ENCODE measurements at regions not wholly inside any gene's neighbourhood (a gene's known extent, or its start where the extent isn't known, plus 50 kb on each side); places are given as distances from the start of the nearest gene placed in this dataset.

DNA sequence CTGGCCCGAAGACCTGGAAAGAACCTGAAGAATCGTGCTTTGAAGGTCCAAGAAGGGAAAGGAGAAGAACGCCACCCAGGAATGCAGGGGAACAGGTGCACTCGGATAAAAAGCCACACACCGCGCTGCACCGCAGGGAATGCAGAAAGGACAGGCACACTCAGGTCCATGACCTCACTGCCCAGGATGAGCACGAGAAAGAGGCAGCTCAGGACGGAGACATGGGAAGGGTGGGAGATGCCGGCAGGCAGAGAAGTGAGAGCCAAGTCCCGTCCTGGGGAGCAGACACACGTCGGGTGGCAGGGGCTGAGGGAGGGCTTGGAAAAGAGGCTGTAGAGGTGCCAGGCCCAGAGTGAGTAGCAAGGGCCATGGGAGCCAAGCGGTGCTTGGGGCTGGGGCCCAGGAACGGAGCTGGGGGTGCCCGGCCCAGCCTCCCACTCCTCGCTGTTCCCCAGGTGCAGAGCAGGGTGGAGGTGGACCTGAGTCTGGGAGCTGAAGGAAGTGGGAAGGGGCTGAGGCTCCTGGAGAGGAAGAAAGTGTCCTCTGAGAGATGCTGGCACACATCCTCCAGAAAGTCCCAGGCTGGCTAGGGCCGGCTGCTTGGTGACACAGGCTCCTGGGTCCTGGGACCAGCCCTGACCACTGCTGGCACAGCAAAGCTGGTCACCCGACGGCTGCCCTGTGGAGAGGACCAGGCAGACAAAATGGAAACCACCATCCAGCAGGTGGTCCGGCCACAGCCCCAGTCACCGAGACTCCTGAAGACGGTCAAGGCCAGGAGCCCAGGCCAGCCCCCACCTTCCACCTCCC is 91.3 kb downstream of the PSMB1 start:
- TF ChIP-seq, protein P1, sequence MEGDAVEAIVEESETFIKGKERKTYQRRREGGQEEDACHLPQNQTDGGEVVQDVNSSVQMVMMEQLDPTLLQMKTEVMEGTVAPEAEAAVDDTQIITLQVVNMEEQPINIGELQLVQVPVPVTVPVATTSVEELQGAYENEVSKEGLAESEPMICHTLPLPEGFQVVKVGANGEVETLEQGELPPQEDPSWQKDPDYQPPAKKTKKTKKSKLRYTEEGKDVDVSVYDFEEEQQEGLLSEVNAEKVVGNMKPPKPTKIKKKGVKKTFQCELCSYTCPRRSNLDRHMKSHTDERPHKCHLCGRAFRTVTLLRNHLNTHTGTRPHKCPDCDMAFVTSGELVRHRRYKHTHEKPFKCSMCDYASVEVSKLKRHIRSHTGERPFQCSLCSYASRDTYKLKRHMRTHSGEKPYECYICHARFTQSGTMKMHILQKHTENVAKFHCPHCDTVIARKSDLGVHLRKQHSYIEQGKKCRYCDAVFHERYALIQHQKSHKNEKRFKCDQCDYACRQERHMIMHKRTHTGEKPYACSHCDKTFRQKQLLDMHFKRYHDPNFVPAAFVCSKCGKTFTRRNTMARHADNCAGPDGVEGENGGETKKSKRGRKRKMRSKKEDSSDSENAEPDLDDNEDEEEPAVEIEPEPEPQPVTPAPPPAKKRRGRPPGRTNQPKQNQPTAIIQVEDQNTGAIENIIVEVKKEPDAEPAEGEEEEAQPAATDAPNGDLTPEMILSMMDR (IDR thresholded peaks at IDR 0.05), result no peak
- no peak for TF ChIP-seq EZH2 (IDR thresholded peaks at IDR 0.05; ENCODE audit: borderline replicate concordance, insufficient read depth, low read depth, low read length, poor library complexity, severe bottlenecking)

Measured in B cell (primary cell).